MM.1S (cell line): ENCODE measurements at regions not wholly inside any gene's neighbourhood (a gene's known extent, or its start where the extent isn't known, plus 50 kb on each side); places are given as distances from the start of the nearest gene placed in this dataset.

ENCODE experiments used
- DNase-seq: peaks from one replicate; pipeline ENCODE4 v3.0.0-alpha.2; 2015
- H2AFZ ChIP-seq: fragments of 300-600 bp; sonication (generic); 2 replicates; pipeline ENCODE4 v1.6.0; 2016; ENCODE audit warnings: antibody characterized with exemption, low read length
- H3F3A ChIP-seq: fragments of 300-600 bp; sonication (generic); 2 replicates; pipeline ENCODE4 v1.6.1; 2016; ENCODE audit warnings: mild to moderate bottlenecking, antibody characterized with exemption, low read length, moderate library complexity, mixed read lengths; ENCODE audit not compliant: insufficient read depth
- H3K27ac ChIP-seq: fragments of 300-600 bp; sonication (generic); 2 replicates; pipeline ENCODE4 v1.5.1; 2016; ENCODE audit warnings: mild to moderate bottlenecking, low read length
- H3K27me3 ChIP-seq: fragments of 300-600 bp; sonication (generic); replicated peaks from 2 replicates; pipeline ENCODE4 v1.6.0; 2016; ENCODE audit warnings: low read length; ENCODE audit not compliant: insufficient read depth
- H3K36me3 ChIP-seq: fragments of 300-600 bp; sonication (generic); replicated peaks from 2 replicates; pipeline ENCODE4 v1.6.1; 2016; ENCODE audit warnings: mild to moderate bottlenecking, low read length, mixed read lengths; ENCODE audit not compliant: insufficient read depth
- H3K4me1 ChIP-seq: fragments of 300-600 bp; sonication (generic); 2 replicates; pipeline ENCODE4 v1.6.1; 2016; ENCODE audit warnings: low read length, mixed read lengths
- H3K4me2 ChIP-seq: fragments of 300-600 bp; sonication (generic); 2 replicates; pipeline ENCODE4 v1.6.0; 2016; ENCODE audit warnings: low read depth, low read length
- H3K4me3 ChIP-seq: fragments of 300-600 bp; sonication (generic); 2 replicates; pipeline ENCODE4 v1.5.1; 2016; ENCODE audit warnings: low read length, mixed read lengths
- H3K79me2 ChIP-seq: fragments of 300-600 bp; sonication (generic); 2 replicates; pipeline ENCODE4 v1.6.1; 2016; ENCODE audit warnings: mixed run types, low read length, mixed read lengths
- H3K9ac ChIP-seq: fragments of 300-600 bp; sonication (generic); 2 replicates; pipeline ENCODE4 v1.6.1; 2016; ENCODE audit warnings: low read length, mixed read lengths
- H3K9me2 ChIP-seq: fragments of 300-600 bp; sonication (generic); replicated peaks from 2 replicates; pipeline ENCODE4 v1.6.1; 2016; ENCODE audit warnings: mild to moderate bottlenecking, low read length, mixed read lengths; ENCODE audit not compliant: insufficient read depth
- H3K9me3 ChIP-seq: fragments of 300-600 bp; sonication (generic); replicated peaks from 2 replicates; pipeline ENCODE4 v1.6.1; 2016; ENCODE audit warnings: mild to moderate bottlenecking, low read length, mixed read lengths; ENCODE audit not compliant: insufficient read depth
- H4K20me1 ChIP-seq: fragments of 300-600 bp; sonication (generic); 2 replicates; pipeline ENCODE4 v1.6.1; 2016; ENCODE audit warnings: mild to moderate bottlenecking, low read length, moderate library complexity, mixed read lengths; ENCODE audit not compliant: insufficient read depth
- EZH2 ChIP-seq: fragments of 300-600 bp; sonication (generic); optimal IDR thresholded peaks from 2 replicates; pipeline ENCODE3; 2017; ENCODE audit warnings: low read depth, mild to moderate bottlenecking, antibody characterized with exemption, low read length, mixed read lengths
- EZH2phosphoT487 ChIP-seq: fragments of 300-600 bp; sonication (generic); IDR thresholded peaks from 2 replicates; pipeline ENCODE4 v1.6.1; 2018; ENCODE audit warnings: antibody characterized with exemption, low read length
- TF ChIP-seq, protein P1 (sequence below): fragments of 300-600 bp; sonication (generic); IDR thresholded peaks from 2 replicates; pipeline ENCODE4 v1.5.1; 2016; ENCODE audit warnings: antibody characterized with exemption, low read length, mixed read lengths

DNA sequence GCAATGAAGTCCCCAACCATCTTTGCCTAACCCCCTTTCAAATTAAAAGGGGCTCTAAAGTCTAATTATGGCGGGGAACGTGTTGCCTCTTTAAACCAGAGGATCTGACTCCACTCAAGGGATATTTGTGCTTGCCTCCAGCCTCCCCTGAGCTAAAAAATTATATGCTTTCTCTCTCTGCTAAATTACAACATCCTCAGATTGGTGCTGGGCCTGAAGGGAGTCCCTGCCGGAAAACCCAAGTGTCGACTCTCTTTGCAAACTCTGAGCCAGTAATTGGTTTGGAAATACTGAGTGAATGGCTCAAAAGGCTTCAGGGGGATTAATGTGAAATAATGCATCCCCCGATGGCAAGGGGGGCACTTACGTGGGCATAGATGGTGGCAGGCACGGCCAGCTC lies 208.5 kb upstream of the TNRC6C start:
- DNase-seq: no peak
- no peak overlapping the region for H2AFZ ChIP-seq
- no peaks in the 10 kb centered on the region for H3K36me3 ChIP-seq
- H4K20me1 ChIP-seq: no peaks in the 10 kb centered on the region
- no peak overlapping the region for H3K4me2 ChIP-seq
- H3K4me3 ChIP-seq: no peak overlapping the region
- H3K27me3 ChIP-seq: no peaks in the 10 kb centered on the region; the same call in 1 of the 2 replicates
- no peaks in the 10 kb centered on the region for H3K79me2 ChIP-seq
- no peaks in the 10 kb centered on the region for H3K9me3 ChIP-seq
- no peaks in the 10 kb centered on the region for H3F3A ChIP-seq
- H3K9ac ChIP-seq: no peak overlapping the region
- H3K9me2 ChIP-seq: no peaks in the 10 kb centered on the region
- H3K27ac ChIP-seq: no peak overlapping the region
- TF ChIP-seq EZH2phosphoT487 (no peak), EZH2 (no peak)
- TF ChIP-seq, protein P1, sequence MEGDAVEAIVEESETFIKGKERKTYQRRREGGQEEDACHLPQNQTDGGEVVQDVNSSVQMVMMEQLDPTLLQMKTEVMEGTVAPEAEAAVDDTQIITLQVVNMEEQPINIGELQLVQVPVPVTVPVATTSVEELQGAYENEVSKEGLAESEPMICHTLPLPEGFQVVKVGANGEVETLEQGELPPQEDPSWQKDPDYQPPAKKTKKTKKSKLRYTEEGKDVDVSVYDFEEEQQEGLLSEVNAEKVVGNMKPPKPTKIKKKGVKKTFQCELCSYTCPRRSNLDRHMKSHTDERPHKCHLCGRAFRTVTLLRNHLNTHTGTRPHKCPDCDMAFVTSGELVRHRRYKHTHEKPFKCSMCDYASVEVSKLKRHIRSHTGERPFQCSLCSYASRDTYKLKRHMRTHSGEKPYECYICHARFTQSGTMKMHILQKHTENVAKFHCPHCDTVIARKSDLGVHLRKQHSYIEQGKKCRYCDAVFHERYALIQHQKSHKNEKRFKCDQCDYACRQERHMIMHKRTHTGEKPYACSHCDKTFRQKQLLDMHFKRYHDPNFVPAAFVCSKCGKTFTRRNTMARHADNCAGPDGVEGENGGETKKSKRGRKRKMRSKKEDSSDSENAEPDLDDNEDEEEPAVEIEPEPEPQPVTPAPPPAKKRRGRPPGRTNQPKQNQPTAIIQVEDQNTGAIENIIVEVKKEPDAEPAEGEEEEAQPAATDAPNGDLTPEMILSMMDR: no peak
- no peaks in the 10 kb centered on the region for H3K4me1 ChIP-seq

DNA sequence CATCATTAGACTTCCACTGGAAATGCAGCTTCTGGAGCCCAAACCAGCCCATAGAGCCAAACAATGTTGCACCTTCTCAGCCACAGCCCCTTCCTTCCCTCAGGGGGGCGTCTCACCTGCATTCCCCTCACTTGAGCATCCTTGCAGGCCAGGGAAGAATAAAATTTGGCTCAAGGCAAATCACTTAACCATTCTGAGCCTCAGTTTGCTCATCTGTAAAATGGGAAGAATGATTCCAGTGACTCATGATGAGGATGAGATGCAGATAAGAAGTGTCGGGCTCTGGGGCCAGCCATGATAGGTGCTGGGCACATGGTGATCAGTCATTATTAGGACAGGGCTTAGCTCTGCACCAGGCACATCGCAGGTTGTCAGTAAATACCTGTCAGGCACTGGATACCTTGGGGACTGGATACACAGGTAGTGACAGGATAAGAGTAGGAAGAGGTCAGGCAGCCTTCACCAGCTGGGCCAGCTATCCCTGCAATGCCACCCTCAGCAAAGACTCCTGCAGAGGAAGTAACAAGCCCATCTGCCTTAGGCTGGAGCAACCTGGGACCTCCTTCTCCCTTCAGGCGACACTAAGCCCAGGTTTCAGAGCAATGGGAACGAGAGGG lies 208.0 kb upstream of the TNRC6C start:
- H3K79me2 ChIP-seq: no peaks in the 10 kb centered on the region
- H3K9ac ChIP-seq: no peak overlapping the region
- TF ChIP-seq EZH2phosphoT487 (no peak), EZH2 (no peak)
- TF ChIP-seq, protein P1: no peak
- no peaks in the 10 kb centered on the region for H3K9me3 ChIP-seq
- no peak overlapping the region for H3K4me2 ChIP-seq
- H3K4me3 ChIP-seq: no peak overlapping the region
- no peaks in the 10 kb centered on the region for H3K36me3 ChIP-seq
- no peak overlapping the region for H3K27ac ChIP-seq
- H3K9me2 ChIP-seq: no peaks in the 10 kb centered on the region
- no peak overlapping the region for H2AFZ ChIP-seq
- no peak for DNase-seq
- no peaks in the 10 kb centered on the region for H4K20me1 ChIP-seq
- H3K27me3 ChIP-seq: no peaks in the 10 kb centered on the region; the same call in 1 of the 2 replicates
- H3F3A ChIP-seq: no peaks in the 10 kb centered on the region
- no peaks in the 10 kb centered on the region for H3K4me1 ChIP-seq

DNA sequence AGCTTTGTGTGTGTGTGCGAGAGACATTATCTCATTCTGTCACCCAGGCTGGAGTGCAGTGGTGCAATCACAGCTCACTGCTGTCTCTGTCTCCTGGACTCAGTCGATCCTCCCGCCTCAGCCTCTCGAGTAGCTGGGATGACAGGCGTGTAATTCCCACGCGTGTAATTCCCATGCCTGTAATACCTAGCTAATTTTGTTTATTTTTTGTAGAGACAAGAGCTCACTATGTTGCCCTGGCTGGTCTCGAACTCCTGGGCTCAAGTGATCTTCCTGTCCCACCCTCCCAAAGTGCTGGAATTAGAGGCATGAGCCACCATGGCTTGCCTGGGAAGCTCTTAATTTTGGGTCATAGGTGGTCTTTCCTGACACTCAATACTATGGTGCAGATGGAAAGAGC lies 205.3 kb upstream of the TNRC6C start:
- Histone ChIP-seq H3K36me3 (no peaks in the 10 kb centered on the region), H3K4me3 (no peak overlapping the region), H3K4me1 (no peaks in the 10 kb centered on the region), H2AFZ (no peak overlapping the region), H4K20me1 (no peaks in the 10 kb centered on the region), H3K4me2 (no peak overlapping the region), H3K9me3 (no peaks in the 10 kb centered on the region), H3K79me2 (no peaks in the 10 kb centered on the region), H3K27me3 (peaks cover 24% of the 10 kb centered on the region), H3F3A (no peaks in the 10 kb centered on the region), H3K27ac (no peak overlapping the region), H3K9me2 (no peaks in the 10 kb centered on the region), H3K9ac (no peak overlapping the region)
- DNase-seq: no peak
- TF ChIP-seq EZH2phosphoT487 (no peak), EZH2 (no peak)
- TF ChIP-seq, protein P1: no peak
